Muscle of leg (tissue), 3 donors: ENCODE measurements at regions not wholly inside any gene's neighbourhood (a gene's known extent, or its start where the extent isn't known, plus 50 kb on each side); places are given as distances from the start of the nearest gene placed in this dataset.

Source experiments
- DNase-seq: peaks from one replicate; pipeline ENCODE4 v3.0.0; 2013
- H3K27ac ChIP-seq: one replicate; pipeline ENCODE4 v1.5.1; 2013; ENCODE audit warnings: mild to moderate bottlenecking, low read length, control low read depth
- H3K27me3 ChIP-seq: one replicate; pipeline ENCODE4 v1.6.1; 2013; ENCODE audit warnings: low read length; ENCODE audit not compliant: control insufficient read depth, insufficient read depth
- H3K36me3 ChIP-seq: one replicate; pipeline ENCODE4 v1.6.1; 2013; ENCODE audit warnings: low read length; ENCODE audit not compliant: control insufficient read depth, insufficient read depth
- H3K4me1 ChIP-seq: one replicate; pipeline ENCODE4 v1.6.1; 2013; ENCODE audit warnings: low read length; ENCODE audit not compliant: control insufficient read depth, insufficient read depth
- H3K4me3 ChIP-seq: one replicate; pipeline ENCODE4 v1.5.1; 2013; ENCODE audit warnings: low read length, control low read depth
- H3K9me3 ChIP-seq: replicated peaks from 2 replicates; pipeline ENCODE4 v1.6.1; 2013; ENCODE audit warnings: low read depth, low read length; ENCODE audit not compliant: control insufficient read depth
- WGBS: methylation state at CpG from one replicate; pipeline ENCODE4 v1.1.5; 2013; ENCODE audit warnings: missing lambda C conversion rate; ENCODE audit not compliant: insufficient coverage; 5-methylcytosine and 5-hydroxymethylcytosine counted together

DNA sequence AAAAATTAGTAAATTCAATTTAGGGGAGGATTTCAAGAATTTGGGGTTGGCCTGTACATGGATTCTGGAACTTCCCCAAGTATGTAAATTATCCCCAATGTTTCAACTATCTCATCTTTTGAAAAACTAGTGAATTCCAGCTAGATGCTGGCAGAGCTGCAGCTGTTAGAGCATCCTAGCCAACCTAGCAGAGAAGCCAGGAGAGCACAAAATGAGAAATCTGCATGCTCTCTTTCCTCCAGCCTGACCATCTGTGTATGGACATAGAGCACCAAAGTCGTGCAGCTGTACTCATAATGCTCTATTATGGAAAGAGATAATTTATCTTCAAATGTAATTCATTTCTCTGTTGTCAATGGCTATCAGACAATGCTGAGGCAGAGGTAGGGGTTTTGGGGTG lies 1217.7 kb downstream of the PCDH19 start:
- H3K36me3 ChIP-seq, result no peaks in the 10 kb centered on the region
- peak; percentile 65 for DNase-seq
- H3K4me3 ChIP-seq, result no peak overlapping the region
- H3K27me3 ChIP-seq, result no peaks in the 10 kb centered on the region
- no peak overlapping the region for H3K27ac ChIP-seq
- no CpG with 5 or more reads among the region's 1 CpG for WGBS
- H3K4me1 ChIP-seq, result no peaks in the 10 kb centered on the region
- H3K9me3 ChIP-seq, result no peaks in the 10 kb centered on the region

DNA sequence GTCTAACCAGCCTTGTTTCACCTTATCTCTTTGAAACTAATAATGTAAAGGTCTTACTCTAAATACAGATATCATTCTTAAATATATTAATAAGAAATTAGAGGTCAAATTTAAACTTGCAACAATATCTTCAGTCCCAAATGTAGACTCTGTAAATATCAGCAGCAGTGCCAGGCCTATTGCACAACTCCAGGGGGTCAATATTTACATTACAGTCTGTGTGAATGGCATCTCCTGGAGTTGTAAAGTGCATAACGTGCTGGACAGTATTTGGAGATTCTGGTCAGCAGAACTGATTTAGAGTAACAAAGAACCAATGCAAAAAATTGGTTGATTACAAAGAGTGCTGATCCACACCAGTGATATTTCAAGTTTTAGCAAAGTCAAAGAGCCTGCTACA lies 1225.9 kb downstream of the PCDH19 start:
- Histone ChIP-seq H3K27me3 (no peaks in the 10 kb centered on the region), H3K9me3 (no peaks in the 10 kb centered on the region), H3K4me1 (no peaks in the 10 kb centered on the region), H3K27ac (no peak overlapping the region), H3K36me3 (no peaks in the 10 kb centered on the region), H3K4me3 (no peak overlapping the region)
- 42% methylated on average over 1 of the region's 1 CpG for WGBS
- no peak for DNase-seq

DNA sequence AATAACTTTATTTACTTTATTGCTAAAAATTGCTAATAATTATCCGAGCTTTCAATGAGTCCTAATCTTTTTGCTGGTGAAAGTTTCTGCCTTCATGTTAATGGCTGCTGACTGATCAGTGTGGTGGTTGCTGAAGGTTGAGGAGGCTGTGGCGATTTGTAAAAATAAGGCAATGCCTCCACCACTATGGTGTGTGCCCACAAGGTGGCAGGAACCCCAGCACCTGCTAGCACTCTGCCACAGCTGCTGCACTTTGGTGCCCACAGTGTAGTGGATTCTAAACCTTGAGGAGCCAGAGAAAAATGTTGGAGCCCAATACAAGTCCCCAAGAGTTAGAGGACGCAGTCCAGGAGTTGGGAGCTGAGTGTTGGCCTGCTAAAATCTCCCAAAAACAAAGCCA lies 1237.1 kb downstream of the PCDH19 start:
- H3K4me3 ChIP-seq, result no peak overlapping the region
- 80% methylated on average over 1 of the region's 3 CpGs for WGBS
- no peak overlapping the region for H3K27ac ChIP-seq
- H3K27me3 ChIP-seq, result peaks cover 2% of the 10 kb centered on the region
- no peak for DNase-seq
- no peaks in the 10 kb centered on the region for H3K9me3 ChIP-seq
- H3K4me1 ChIP-seq, result no peaks in the 10 kb centered on the region
- H3K36me3 ChIP-seq, result no peaks in the 10 kb centered on the region

DNA sequence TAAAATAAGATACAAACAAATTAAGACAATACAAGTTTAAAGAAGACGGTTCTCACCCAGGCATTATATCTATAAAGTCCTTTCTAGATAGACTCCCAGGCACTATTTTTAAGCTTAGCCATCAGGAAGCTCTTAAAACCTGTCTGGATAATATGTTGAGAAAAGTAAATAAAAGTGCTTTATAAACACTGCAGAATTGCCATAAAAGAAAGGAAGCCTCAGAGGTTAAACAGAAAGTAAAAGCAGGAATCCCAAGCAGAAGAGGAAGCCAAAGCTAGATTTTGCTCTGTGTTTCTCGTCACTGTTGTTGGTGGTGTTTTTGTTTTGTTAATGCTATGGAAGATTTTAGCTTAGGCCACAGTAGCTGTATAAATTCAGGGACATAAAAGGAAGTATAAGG lies 1267.3 kb downstream of the PCDH19 start:
- H3K9me3 ChIP-seq, result peaks cover 7% of the 10 kb centered on the region
- no peak overlapping the region for H3K27ac ChIP-seq
- DNase-seq, result peak; percentile 2
- no peaks in the 10 kb centered on the region for H3K36me3 ChIP-seq
- H3K4me3 ChIP-seq, result no peak overlapping the region
- H3K27me3 ChIP-seq, result no peaks in the 10 kb centered on the region
- H3K4me1 ChIP-seq, result no peaks in the 10 kb centered on the region
- WGBS, result no CpG with 5 or more reads among the region's 2 CpGs

DNA sequence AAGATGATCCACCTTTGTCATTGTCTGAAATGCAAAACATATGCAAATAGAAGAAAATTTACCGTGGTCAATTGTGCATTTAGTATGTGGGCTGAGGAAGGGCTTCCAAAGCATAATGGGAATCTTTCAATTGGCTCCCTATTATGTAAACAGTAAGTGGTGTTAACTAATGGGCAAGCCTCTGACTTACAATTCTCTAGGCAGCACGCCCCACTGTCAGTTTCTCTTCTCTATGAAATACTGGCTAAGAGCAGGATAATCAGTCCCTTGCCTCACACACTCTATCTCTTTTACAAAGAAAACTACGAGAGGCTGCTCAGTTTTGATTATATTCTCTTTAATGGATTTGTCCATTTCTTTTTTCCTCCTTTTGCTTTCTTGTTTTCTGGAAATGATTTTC lies 1272.6 kb downstream of the PCDH19 start:
- H3K36me3 ChIP-seq, result no peaks in the 10 kb centered on the region
- no peak overlapping the region for H3K4me3 ChIP-seq
- WGBS, result no CpG with 5 or more reads among the region's 3 CpGs
- no peak for DNase-seq
- no peaks in the 10 kb centered on the region for H3K9me3 ChIP-seq
- no peaks in the 10 kb centered on the region for H3K27me3 ChIP-seq
- no peaks in the 10 kb centered on the region for H3K4me1 ChIP-seq
- no peak overlapping the region for H3K27ac ChIP-seq

DNA sequence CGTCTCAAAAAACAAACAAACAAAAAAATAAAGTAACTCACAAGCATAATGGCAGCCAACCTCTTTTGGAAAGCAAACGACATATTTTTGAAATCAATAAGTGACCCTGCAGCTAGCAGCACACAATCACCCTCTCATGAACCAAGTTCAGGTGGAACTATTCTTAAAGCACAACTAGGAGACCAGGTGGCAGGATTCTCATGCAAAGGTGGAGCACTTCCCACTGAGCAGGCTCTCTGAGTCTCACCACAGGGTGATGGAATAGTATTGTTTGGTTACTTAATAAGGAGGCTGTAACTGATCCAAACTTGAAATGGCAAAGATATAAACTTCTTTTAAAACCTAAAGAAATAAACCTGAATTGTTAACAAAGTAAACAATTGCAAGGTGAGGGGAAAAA lies 1293.1 kb downstream of the PCDH19 start:
- Histone ChIP-seq H3K27me3 (no peaks in the 10 kb centered on the region), H3K9me3 (no peaks in the 10 kb centered on the region), H3K4me1 (no peaks in the 10 kb centered on the region), H3K27ac (no peak overlapping the region), H3K36me3 (no peaks in the 10 kb centered on the region), H3K4me3 (no peak overlapping the region)
- WGBS, result 43% methylated on average over 2 of the region's 2 CpGs
- DNase-seq, result no peak

GRCh38 chrX:99095965-99096635 lies 1314.0 kb downstream of the PCDH19 start:
- no peaks in the 10 kb centered on the region for H3K36me3 ChIP-seq
- 37% methylated on average over 3 of the region's 4 CpGs for WGBS
- no peak overlapping the region for H3K27ac ChIP-seq
- no peak overlapping the region for H3K4me3 ChIP-seq
- H3K27me3 ChIP-seq, result peaks cover 2% of the 10 kb centered on the region
- H3K9me3 ChIP-seq, result no peaks in the 10 kb centered on the region
- no peak for DNase-seq
- H3K4me1 ChIP-seq, result no peaks in the 10 kb centered on the region

DNA sequence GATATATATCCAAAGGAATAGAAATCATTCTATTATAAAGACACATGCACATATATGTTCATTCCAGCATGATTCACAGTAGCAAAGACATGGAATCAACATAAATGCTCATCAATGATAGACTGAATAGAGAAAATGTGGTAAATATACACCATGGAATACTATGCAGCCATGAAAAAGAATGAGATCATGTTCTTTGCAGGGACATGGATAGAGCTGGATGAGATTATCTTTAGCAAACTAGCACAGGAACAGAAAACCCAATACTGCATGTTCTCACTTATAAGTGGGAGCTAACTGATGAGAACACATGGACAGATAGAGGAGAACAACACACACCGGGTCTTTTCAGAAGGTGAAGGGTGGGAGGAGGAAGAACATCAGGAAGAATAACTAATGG lies 1318.6 kb downstream of the PCDH19 start:
- H3K4me3 ChIP-seq, result no peak overlapping the region
- H3K36me3 ChIP-seq, result no peaks in the 10 kb centered on the region
- H3K4me1 ChIP-seq, result no peaks in the 10 kb centered on the region
- no peak for DNase-seq
- no peaks in the 10 kb centered on the region for H3K9me3 ChIP-seq
- WGBS, result no CpG with 5 or more reads among the region's 1 CpG
- peaks cover 2% of the 10 kb centered on the region for H3K27me3 ChIP-seq
- no peak overlapping the region for H3K27ac ChIP-seq

GRCh38 chrX:99078301-99078700 lies 1331.8 kb downstream of the PCDH19 start:
- Histone ChIP-seq H3K4me3 (no peak overlapping the region), H3K27ac (no peak overlapping the region), H3K9me3 (peaks cover 3% of the 10 kb centered on the region), H3K36me3 (no peaks in the 10 kb centered on the region), H3K4me1 (no peaks in the 10 kb centered on the region), H3K27me3 (peaks cover 2% of the 10 kb centered on the region)
- WGBS, result 80% methylated on average over 2 of the region's 4 CpGs
- no peak for DNase-seq

GRCh38 chrX:99077099-99077498 lies 1333.0 kb downstream of the PCDH19 start:
- H3K4me3 ChIP-seq, result no peak overlapping the region
- H3K4me1 ChIP-seq, result no peaks in the 10 kb centered on the region
- peaks cover 3% of the 10 kb centered on the region for H3K9me3 ChIP-seq
- H3K27me3 ChIP-seq, result peaks cover 2% of the 10 kb centered on the region
- H3K27ac ChIP-seq, result no peak overlapping the region
- no peak for DNase-seq
- WGBS, result no CpG with 5 or more reads among the region's 3 CpGs
- no peaks in the 10 kb centered on the region for H3K36me3 ChIP-seq

DNA sequence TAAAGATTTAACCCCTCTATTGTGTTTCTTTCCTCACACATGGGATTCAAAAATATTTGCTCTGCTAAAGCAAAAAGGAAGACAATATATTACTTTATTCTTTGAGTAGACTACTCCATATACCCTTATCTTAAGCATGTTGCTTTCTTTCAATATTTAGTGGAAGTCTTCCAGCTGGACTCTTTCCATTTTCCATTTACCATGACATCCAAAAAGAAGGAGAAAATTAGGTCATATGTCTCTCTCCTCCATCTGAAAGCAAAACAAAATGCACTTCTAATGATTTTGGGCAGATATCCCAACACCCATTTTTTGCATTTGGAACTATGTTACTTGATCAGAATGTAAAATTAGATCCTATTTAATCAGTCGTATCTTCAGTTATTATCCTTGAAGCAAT lies 1336.5 kb downstream of the PCDH19 start:
- peaks cover 3% of the 10 kb centered on the region for H3K9me3 ChIP-seq
- WGBS, result no CpG with 5 or more reads among the region's 1 CpG
- no peaks in the 10 kb centered on the region for H3K36me3 ChIP-seq
- no peaks in the 10 kb centered on the region for H3K4me1 ChIP-seq
- DNase-seq, result peak; percentile 65
- H3K27me3 ChIP-seq, result no peaks in the 10 kb centered on the region
- H3K4me3 ChIP-seq, result no peak overlapping the region
- no peak overlapping the region for H3K27ac ChIP-seq
